CD4-positive, alpha-beta T cell treated with Interleukin-1 beta for 1 hour (primary cell): ENCODE measurements at regions not wholly inside any gene's neighbourhood (a gene's known extent, or its start where the extent isn't known, plus 50 kb on each side); places are given as distances from the start of the nearest gene placed in this dataset.
A peak's percentile ranks its signal among the peaks of the same experiment; 100 is the strongest.
"Not testable (repeated sequence)": the region's sequence is repeated elsewhere in the genome, so short reads cannot be mapped to it uniquely, and the experiment has no call there.

Source experiments
- DNase-seq, 2 donors: peaks; one replicate each; pipeline ENCODE4 v3.0.0-alpha.2; 2020 to 2022

DNA sequence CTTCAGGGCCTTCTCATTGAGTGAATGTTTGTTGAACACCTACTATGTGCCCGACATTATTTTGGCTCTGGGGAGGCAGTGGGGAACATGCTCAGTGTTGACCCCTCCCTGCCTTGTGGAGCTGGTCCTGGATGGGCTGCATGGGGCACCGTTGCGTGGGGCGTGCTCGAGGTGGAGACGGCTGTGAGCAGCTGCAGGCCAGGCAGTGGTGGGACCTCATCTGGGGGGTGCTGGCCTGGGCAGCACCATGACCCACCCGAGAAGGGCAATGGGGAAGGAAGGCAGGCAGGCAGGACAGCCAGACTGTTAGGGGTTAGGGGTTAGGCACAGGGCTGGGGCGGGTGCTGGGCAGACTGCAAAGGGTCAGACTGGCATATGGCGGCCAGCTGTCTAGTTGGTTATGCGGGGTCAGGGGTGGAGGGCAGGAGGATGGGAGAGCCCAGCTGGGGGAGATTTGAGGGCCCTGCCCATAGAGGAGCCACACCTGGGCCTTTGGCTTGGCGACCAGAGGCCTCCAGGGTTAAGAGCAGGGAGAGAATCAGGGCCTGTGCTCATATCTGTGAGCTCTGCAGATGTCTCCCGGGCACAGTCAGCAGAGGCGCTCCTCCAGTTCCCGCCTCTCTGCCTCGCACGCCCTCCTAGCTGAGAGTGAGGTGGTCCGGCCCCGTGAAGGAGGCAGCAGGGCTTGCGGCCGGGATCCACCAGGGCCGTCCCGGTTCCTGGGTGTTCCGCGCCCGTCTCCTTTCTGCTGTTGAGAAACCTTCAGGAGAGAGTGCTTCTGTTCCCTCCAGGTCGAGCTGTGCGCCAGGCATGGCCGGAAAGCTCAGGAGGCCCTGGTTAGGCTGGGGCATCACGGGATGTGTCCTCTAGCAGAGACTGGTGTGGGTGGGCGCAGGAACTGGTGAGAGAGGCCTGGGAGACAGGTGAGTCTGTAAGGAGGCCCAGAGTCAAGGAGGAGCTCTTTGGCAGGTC is 73.3 kb downstream of the RGS12 start:
- no peak for DNase-seq

- no peak for DNase-seq
These were observed 74.3 kb downstream of the RGS12 start for GRCh38 chr4:3366893-3367775.

DNA sequence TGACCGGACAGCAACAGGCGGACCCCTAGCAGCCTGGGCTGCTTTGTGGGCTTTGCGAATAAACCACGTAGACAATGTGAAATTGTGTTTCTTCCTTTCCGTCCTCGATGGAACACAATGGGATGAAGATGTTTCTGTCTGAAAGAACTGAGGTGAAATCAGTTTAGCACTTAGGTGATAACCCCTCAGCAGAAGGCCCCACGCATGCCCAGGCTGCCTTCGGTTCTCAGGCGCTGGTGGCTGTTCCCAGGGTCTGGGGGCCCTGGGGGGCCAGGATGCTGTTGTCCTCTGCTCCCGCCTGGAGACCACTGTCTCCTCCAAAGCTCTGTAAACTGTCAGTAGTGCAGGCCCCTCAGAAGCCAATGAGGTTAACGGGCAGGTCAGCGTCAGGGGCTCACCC is 73.9 kb upstream of the HGFAC start:
- no peak for DNase-seq

DNA sequence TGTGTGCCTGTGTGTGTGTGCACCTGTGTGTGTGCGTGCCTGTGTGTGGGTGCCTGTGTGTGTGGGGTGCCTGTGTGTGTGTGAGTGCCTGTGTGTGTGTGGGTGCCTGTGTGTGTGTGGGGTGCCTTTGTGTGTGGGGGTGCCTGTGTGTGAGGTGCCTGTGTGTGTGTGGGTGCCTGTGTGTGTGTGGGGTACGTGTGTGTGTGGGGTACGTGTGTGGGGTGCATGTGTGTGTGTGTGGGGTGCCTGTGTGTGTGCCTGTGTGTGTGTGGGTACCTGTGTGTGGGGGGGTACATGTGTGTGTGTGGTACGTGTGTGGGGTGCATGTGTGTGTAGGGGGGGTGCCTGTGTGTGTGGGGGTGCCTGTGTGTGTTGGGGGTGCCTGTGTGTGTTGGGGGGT is 73.4 kb upstream of the HGFAC start:
- DNase-seq = no peak

- DNase-seq = no peak
These were observed 72.7 kb upstream of the HGFAC start for GRCh38 chr4:3368841-3369760.

DNA sequence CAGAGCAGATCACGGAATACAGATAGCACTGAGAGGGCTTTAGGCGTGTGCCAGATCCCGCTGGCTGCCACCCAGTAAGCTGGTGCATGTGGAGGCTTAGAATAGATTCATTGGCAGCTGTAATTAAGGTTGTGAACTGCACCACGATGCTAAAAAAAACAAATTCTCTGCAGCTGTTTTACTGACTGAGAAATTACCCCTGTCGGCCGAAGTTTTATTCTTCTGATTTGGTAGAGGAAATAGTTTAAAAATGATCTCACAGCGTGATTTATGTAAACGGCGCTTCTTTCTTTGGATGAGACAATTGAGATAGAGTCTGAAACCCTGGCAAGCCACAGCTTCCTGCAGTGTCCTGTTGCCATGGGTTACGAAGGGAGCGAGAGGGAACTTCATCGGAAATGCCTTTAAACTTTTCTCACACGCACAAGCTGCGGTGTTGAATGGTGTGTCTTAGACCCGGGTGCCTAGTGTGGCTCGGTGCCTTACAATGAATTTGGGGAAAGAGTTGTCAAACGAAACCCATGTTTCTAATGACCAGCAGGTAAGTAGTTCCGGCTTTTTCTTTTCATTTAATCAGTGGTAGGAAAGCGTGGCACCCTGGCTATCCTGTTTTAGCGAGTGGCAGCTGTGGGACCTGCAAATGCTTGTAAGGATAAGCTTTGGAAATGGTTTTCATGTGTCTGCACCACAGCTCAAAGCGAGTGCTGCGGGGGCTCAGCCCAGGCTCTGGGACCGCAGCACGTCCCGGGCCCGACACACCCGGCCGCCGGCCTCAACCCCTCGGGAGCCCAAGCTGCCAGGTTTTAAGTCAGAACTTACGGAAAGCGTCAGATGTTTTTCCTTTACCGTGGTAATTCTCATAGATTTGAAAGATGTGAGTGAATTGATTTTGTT is 71.7 kb upstream of the HGFAC start:
- peak; percentile 48 to 52 for DNase-seq

DNA sequence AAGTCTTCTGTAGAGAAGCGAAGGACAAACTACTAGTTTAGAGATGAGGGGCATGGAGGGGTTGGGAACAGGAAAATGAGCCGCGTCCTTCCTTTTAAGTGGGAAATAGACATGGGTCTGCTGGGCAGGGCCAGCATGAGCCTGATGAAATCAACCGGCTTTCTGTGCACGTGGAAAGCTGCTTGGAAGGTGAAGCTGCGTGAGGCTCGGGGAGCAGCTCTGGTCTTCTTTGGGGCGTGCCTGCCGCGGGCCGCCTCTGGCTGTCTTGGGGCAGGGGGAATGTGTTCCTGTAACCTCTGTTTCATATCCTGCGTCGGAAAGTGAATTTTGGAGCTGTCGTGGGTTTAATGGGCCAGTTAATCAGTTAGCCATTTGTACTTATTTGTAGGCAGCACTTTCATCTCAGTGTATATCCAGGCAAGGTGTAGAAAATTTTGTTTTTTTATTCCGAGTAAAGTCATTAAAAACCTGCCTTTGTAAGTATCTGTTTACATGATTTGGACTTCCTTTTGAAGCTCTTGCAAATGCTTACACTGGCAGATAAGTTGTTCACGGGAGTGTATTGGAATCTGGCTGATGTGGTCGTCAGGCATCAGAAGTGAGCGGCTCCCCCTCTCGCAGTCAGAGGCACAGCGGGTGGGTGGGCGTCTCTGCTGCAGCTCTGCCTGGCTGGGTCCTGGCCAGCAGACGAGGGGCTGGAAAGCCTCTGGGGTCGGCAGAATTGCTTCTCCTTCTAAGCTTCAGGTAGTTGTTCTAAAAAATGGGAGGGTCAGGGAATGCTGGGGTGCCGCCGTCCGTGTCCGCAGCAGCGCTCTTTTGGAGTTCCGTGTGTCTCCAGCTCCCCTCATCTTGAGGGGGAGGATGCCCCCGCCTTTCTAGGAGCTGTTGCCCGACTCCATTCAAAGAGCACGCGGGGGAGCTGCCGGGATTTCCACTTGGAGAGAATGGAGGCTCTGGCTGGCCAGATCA is 70.5 kb upstream of the HGFAC start:
- DNase-seq = no peak

DNA sequence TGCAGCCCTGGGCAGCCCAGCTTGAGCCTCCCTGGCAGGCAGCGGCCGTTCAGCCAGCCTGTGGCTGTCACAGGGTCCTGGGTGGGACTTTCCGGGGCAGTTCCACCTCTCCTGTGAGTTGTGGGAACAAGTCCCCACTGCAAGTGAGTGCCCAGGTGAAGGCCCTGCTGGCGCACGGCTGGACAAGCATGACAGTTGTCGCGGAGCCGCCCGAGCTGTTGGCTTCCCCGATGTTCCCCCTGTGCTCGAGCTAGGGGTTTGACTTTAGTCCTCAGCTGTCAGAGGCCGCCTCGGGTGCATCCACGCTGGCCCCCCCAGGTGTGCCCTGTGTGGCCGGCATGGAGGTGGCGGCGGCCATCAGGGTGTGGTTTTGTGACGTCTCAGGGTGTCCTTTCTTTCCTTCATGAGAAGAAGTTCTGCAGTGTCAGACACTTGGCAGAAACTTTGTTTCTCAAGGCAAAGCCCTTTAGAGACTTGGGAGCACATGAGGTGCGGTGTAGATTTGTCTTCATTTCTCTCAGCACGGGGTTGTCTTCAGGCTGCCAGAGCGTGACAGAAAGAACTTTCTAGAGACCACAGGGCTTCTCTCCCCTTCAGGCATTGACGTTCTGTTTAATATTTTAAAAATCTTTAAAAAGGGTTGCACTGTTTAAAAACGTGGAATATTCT is 69.4 kb upstream of the HGFAC start:
- no peak for DNase-seq

DNA sequence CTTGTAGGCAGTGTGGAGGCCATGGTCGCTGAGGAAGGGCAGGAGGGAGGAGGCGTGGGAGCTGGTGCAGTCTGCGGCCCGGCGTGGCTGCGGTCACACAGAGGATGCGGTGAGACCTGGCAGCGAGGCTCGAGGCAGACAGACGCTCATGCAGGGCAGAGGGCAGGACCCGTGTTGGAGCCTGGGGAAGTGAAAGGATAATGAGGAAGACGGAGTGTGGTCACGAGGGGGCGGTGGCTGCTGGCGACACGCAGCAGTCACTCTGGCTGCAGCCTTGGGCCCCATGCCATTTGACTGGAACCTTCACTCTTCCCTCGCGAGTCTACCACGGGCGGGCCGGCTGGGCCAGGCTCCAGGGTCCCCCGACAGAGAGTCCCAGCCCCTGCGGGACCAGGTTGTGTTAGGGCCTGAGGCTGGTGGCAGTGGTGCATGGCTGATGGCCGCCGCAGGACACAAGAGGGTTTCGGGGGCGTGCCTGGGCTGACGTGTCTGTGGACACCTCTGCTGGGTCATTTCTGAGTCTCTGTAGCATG is 68.8 kb upstream of the HGFAC start:
- DNase-seq = peak; percentile 33 to 76

DNA sequence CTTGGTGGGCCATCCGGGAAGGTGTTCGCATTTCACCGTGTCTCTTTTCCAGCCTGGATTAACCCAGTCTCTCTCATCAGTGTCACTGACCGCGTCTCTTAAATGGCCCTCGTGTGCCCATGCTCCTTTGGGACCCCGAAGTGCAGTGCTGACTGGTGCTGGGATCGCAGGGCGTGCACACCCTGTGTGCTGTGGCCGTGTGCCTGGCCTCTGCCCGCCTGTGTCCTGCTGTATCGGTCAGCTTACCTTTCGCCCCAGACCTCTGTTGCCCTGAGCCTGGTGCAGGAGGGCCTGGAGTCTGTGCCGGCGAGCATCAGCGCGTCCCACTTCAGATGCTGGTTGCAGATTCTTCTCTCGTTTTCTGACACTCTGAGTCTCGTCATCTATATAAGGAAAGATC is 68.3 kb upstream of the HGFAC start:
- no peak for DNase-seq

GRCh38 chr4:3374011-3374645 is 67.6 kb upstream of the HGFAC start:
- no peak for DNase-seq

- DNase-seq = no peak
These were observed 67.1 kb upstream of the HGFAC start for GRCh38 chr4:3374667-3375066.

GRCh38 chr4:3375688-3376087 is 66.1 kb upstream of the HGFAC start:
- DNase-seq = no peak

GRCh38 chr4:3376266-3376665 is 65.5 kb upstream of the HGFAC start:
- no peak for DNase-seq

DNA sequence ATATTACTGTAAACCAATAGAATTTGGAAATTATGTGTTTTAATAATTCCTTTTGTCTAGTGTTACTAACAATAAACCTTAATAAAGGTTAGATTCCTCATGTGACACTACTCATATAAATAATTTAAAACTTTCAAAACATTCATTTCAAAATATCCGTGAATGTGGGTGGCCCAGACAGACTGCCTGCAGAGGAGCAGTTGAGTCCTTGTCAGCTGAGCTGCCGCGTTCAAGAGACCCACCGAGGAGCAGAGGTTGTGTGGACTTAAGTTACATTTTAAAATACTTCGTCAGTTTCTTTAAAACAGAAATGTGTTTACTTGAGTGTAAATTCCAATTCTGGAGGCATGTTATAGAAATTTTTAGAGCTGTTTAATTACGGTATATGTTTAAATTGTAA is 64.2 kb upstream of the HGFAC start:
- DNase-seq = no peak

- not testable (repeated sequence) for DNase-seq
These were observed 61.4 kb upstream of the HGFAC start for GRCh38 chr4:3380336-3380735.

DNA sequence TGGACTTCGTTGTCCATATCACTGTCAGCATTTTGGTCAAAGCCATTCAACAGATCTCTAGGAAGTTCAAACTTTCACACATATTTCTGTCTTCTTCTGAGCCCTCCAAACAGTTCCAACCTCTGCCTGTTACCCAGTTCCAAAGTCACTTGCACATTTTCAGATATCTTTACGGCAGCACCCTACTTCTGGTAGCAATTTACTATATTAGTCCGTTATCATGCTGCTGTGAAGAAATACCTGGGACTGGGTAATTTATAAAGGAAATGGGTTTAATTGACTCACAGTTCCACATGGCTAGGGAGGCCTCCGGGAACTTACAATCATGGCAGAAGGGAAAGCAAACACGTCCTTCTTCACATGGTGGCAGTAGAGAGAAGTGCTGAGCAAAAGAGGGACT is 60.6 kb upstream of the HGFAC start:
- DNase-seq = not testable (repeated sequence)

GRCh38 chr4:3382251-3382650 is 59.5 kb upstream of the HGFAC start:
- no peak for DNase-seq

DNA sequence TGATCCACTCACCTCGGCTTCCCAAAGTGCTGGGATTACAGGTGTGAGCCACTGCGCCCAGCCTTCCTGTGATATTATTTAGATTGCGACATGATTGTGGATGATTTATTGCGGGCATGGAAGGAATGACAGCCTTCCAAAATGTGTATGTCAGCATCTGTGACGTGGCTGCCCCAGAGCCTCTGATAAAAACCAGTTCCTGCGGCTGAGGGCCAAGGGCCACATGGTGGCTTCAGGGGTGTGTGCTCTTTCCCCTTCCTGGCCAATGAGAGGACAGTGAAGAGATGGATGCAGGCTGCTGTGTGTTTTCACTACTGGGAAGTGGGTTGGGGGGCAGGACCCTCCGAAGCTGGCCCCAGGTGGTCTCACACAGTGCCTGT is 57.4 kb upstream of the HGFAC start:
- no peak for DNase-seq
